ENCODE measurements at regions not wholly inside any gene's neighbourhood (a gene's known extent, or its start where the extent isn't known, plus 50 kb on each side); places are given as distances from the start of the nearest gene placed in this dataset.

DNA sequence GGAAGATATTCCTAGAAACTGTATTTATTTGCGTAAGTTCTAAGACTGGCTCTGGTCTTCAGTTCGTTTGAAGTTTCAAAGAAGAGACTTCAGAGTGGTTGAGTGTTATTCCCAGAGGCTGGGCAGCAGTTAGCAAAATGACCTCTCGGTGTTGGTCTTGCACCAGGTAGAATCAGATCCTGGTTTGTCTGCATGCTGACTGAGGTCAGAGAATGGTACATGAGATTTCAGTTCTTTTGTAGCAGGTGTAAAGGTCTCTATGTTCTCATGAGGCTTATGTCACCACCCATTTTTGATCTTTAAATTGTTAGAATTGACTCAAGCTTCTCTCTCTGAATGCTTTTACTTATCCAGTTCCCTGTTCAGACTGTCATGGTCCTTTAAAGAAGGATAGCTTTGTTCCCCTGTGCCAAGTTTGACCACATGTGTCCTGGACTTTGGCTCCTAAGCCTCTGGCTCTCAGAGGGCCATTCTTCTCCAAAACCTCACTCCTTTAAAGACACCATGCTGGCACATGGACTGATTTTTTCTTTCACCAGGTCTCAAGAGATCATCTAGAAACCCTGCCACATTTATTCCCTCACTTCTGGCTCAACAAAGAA is 355.8 kb upstream of the BOD1L1 start:
- no peak overlapping the region for H3K4me3 ChIP-seq
- intact Hi-C loops (cut with DNase I) = no loop called here
- H3K9me3 ChIP-seq = no peaks in the 10 kb centered on the region
- H3K4me1 ChIP-seq (replicated peaks) = no peaks in the 10 kb centered on the region
- H3K36me3 ChIP-seq = no peaks in the 10 kb centered on the region
- no peak overlapping the region for H3K27ac ChIP-seq
- no peaks in the 10 kb centered on the region for H3K27me3 ChIP-seq (replicated peaks; ENCODE audit: insufficient read depth)
- DNase-seq (ENCODE audit: low spot score) = no peak
- 83% methylated on average over 3 of the region's 3 CpGs for WGBS
- TF ChIP-seq POLR2A (IDR thresholded peaks at IDR 0.05) (no peak), POLR2AphosphoS5 (IDR thresholded peaks at IDR 0.05) (no peak)
- TF ChIP-seq, protein P1, sequence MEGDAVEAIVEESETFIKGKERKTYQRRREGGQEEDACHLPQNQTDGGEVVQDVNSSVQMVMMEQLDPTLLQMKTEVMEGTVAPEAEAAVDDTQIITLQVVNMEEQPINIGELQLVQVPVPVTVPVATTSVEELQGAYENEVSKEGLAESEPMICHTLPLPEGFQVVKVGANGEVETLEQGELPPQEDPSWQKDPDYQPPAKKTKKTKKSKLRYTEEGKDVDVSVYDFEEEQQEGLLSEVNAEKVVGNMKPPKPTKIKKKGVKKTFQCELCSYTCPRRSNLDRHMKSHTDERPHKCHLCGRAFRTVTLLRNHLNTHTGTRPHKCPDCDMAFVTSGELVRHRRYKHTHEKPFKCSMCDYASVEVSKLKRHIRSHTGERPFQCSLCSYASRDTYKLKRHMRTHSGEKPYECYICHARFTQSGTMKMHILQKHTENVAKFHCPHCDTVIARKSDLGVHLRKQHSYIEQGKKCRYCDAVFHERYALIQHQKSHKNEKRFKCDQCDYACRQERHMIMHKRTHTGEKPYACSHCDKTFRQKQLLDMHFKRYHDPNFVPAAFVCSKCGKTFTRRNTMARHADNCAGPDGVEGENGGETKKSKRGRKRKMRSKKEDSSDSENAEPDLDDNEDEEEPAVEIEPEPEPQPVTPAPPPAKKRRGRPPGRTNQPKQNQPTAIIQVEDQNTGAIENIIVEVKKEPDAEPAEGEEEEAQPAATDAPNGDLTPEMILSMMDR (IDR thresholded peaks at IDR 0.05) = no peak

DNA sequence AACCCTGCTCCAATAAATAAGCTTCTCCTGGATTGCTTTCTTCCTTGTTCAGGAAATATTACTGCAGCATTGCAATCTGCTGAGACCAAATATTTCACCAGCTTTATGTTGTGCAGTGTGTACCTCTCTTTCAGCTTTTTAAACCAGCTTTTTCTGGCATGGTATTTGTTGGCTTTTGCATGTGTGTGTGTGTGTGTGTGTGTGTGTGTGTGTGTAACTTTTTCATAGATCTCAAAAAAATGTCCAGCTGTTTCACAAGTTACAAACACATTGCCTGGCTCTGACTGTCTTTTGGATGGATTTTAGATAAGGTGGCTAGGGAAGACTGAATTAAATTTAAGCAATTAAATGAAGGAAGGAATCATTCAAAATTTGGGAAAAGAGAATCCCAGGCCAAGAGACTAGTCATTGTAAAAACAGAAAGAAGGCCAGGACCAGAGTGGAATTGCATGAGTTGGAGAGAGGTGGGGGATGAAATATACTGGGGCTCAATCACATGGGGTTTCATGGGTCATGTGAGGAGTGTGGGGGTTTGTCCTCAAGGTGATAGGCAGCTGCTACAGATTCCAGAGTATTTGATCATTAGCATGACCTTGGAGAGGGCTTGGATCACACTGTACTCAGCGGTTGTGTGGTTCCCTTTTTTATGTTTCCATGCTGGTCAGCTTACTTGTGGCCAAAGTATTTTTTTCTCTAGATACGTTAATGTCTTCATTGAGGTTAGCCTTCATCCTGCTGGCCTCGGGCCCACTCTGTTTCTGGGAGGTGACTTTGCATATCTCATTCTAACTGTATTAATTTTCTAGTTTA is 357.7 kb upstream of the BOD1L1 start:
- 54% methylated on average over 3 of the region's 3 CpGs for WGBS
- H3K4me1 ChIP-seq (replicated peaks) = no peaks in the 10 kb centered on the region
- H3K9me3 ChIP-seq = no peaks in the 10 kb centered on the region
- H3K27me3 ChIP-seq (replicated peaks; ENCODE audit: insufficient read depth) = no peaks in the 10 kb centered on the region
- intact Hi-C loops (cut with DNase I) = no loop called here
- no peaks in the 10 kb centered on the region for H3K36me3 ChIP-seq
- DNase-seq (ENCODE audit: low spot score) = no peak
- no peak overlapping the region for H3K4me3 ChIP-seq
- TF ChIP-seq, protein P1 (IDR thresholded peaks at IDR 0.05) = no peak
- TF ChIP-seq POLR2AphosphoS5 (IDR thresholded peaks at IDR 0.05) (no peak), POLR2A (IDR thresholded peaks at IDR 0.05) (no peak)
- H3K27ac ChIP-seq = no peak overlapping the region

DNA sequence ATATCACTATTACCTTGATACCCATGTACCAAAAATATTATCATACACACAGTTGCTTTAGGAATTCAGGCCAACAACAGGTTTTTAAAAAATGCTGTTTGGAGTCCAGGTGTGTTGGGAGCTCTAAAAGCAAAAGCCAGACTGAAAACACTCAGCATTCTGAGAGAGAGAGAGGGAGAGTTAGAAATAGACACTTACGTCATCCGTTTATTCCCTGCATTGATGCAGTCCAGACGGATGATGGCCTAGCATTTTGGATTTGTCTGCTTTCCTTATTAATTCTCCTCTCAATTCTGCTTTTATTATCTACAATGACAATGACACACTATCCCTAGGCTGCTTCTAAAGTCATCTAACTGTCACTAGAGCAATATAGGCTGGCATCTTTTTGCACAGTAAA is 358.3 kb upstream of the BOD1L1 start:
- H3K4me3 ChIP-seq = no peak overlapping the region
- H3K9me3 ChIP-seq = no peaks in the 10 kb centered on the region
- H3K27me3 ChIP-seq (replicated peaks; ENCODE audit: insufficient read depth) = no peaks in the 10 kb centered on the region
- intact Hi-C loops (cut with DNase I) = no loop called here
- H3K27ac ChIP-seq = no peak overlapping the region
- no peaks in the 10 kb centered on the region for H3K36me3 ChIP-seq
- no peaks in the 10 kb centered on the region for H3K4me1 ChIP-seq (replicated peaks)
- WGBS = 68% methylated on average over 3 of the region's 3 CpGs
- no peak for DNase-seq (ENCODE audit: low spot score)
- no peak for TF ChIP-seq POLR2AphosphoS5 (IDR thresholded peaks at IDR 0.05)
- TF ChIP-seq, protein P1 (IDR thresholded peaks at IDR 0.05) = no peak
- TF ChIP-seq POLR2A (IDR thresholded peaks at IDR 0.05) = no peak

DNA sequence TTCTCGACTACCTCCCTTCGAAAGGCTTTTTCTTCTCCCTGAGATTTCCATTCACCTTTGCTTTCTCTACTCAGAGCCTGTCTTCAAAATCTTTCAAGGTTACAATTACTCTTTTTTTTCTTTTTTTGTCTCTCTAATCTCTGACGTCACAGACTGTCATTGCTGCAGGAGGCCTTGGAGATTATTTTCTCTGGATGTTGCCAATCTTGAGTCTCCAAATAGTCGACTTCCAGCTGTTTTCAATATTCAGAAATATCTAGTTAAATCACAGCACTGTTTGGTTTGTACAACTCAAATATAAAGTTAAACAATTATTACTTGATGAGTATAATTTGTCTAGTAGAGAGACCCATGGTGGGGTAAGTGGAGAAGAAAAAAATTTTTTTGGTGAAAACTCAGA is 359.0 kb upstream of the BOD1L1 start:
- Histone ChIP-seq H3K4me3 (no peak overlapping the region), H3K36me3 (no peaks in the 10 kb centered on the region), H3K27ac (no peak overlapping the region), H3K4me1 (replicated peaks) (no peaks in the 10 kb centered on the region), H3K9me3 (no peaks in the 10 kb centered on the region), H3K27me3 (replicated peaks; ENCODE audit: insufficient read depth) (no peaks in the 10 kb centered on the region)
- TF ChIP-seq, protein P1 (IDR thresholded peaks at IDR 0.05) = no peak
- TF ChIP-seq POLR2A (IDR thresholded peaks at IDR 0.05) (no peak), POLR2AphosphoS5 (IDR thresholded peaks at IDR 0.05) (no peak)
- no peak for DNase-seq (ENCODE audit: low spot score)
- intact Hi-C loops (cut with DNase I) = no loop called here
- 74% methylated on average over 4 of the region's 4 CpGs for WGBS
